NCI-H1105 treated with DMSO at 0.1 percent for 48 hours (cell line): ENCODE measurements at regions not wholly inside any gene's neighbourhood (a gene's known extent, or its start where the extent isn't known, plus 50 kb on each side); places are given as distances from the start of the nearest gene placed in this dataset.
"Not testable (repeated sequence)": the region's sequence is repeated elsewhere in the genome, so short reads cannot be mapped to it uniquely, and the experiment has no call there.

Source experiments
- DNase-seq: peaks from one replicate; lab custom pipeline; 2025; lab: John Stamatoyannopoulos, UW

DNA sequence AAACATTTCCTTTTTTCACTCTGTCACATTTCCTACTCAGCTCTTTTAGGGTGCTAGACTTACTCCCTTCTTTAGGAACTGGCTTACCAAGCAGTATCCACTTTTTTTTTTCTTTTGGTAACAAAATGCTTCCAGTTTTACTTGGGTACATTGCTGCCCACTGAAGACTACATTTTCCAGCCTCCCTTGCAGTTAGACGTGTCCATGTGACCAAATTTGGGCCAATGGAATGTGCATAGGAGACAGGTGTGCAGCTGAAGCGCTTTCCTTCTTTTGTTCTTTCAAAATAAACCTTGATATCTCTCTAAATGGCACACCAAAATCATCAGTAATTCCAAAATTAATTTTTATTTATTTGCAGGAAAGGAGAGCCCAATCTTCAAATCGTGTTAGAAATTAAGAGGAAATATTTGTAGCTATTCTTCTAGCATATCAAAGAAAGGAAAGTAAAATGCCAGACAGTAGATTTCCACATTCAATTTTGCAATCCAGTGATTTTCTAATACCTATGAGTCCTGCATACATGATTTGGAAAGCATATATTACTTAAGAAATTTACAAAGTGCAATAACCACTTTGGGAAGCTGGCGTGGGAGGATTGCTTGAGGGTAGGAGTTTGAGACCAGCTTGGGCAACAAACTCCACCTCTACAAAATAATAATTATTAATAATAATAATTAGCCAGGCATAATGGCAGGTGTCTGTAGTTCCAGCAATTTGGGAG is 422.0 kb upstream of the FRG2C start:
- DNase-seq, result no peak

DNA sequence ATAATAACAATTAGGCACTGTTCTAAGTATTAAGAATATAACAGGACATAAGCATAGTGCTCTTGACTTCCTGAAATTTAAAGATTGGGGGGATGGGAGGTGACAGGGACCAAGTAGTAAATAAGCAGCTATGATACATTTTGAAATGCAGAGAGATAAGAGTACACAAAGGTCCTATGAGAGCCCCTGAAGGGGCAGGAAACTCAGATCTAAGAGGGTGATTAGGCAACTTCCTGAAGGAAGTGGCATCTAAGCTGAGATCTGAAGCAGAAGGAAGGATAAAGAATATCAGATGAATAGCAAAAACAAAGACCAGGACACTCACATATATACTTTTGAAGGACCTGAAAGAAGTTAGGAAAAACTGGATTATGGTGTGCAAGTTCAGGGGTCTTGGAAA is 415.2 kb upstream of the FRG2C start:
- DNase-seq, result no peak

- DNase-seq, result no peak
Observed at GRCh38 chr3:75254685-75255084, 409.4 kb upstream of the FRG2C start.

DNA sequence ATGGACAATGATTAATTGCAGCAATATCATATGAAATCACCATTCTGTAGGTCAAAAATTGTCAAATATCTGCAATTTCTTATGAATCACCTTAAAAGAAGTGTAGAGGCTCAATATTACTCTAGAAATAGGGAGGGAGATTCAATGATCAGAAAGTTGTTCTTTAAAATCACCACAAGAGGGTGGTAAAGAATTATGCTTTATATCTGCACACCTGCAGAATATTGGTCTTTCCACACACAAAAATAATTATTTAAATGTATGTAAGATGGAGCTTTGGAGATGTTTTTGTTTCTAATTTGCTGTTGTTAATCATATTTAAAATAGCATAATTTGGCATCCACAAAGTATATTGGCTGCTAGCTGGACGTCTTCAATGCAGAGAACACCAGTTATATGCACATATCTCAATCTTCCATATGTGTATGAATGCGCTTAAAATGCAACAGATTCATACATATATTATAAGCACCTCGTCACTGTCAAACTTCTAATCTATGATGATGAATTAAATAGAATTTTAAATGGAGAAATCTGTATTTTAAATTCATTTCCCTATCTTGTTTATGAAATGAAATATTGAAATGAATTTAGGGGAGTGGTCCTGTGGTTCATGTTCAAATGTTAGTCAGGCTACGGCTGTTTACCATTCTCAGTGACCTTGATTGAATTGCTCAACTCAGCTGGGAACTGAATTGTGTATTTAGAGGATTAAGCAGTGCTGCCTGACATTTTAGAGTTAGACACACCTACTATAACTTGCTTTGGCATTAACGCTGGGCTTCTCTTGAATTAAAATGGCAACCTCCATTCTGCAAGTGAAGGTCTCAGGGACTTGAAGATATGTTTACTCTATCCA is 405.1 kb upstream of the FRG2C start:
- peak; percentile 28 for DNase-seq

DNA sequence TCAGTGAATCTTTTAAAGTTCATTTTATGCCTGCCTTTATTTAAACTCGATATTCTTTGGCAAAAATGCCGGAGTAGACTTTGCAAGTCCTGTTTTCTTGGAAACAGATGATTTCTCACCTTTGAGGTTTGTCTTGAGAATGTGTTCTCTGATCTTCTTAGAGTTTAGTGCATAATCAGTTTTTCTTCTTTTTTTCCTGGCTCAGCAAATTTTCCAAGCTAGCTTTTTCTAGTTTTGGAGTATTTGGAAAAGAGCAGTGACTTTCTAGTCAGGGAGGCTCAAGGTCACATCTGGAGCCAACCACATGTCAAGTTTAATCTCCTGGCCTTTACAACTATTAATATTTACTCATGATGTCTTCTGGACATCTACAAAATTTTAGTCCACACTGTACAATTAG is 403.2 kb upstream of the FRG2C start:
- DNase-seq, result not testable (repeated sequence)

DNA sequence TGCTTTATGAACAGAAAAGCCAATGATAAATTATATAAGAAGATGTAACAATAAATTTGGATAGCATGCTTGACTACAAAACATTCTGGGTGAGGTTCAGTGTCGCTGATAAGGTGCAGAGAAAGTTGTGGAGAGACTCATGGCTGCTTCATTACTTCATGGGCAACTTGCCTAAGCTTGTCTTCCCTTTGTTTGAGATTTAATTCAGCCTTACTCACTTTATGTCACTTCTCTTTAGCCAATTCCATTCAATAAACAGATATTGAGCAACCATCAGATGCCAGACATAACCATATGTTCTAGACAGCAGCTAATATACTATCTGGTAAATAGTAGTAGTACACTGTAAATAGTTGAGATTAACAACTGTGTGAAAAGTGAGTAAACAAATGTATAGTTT is 401.5 kb upstream of the FRG2C start:
- DNase-seq, result no peak

- no peak for DNase-seq
Observed at GRCh38 chr3:75265897-75266296, 398.2 kb upstream of the FRG2C start.

GRCh38 chr3:75268576-75268975 is 395.6 kb upstream of the FRG2C start:
- not testable (repeated sequence) for DNase-seq

DNA sequence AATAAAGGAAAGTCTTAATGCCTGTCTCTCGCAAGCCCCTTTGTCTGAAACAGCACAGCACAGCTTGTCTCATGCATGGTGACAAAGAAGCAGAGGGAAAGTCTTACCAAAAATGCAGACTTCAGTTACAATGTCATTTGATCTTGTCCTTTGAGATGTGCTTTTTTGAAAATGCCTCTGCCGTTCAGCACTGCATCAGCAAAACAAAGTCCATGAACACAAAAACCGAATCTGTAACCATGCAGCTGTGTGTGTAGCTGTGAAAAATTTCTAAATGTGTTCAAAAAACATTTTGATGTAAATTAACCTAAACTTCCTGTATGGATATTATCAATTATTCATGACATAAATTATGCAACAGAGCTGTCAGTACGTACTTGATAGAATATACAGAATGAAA is 391.9 kb upstream of the FRG2C start:
- not testable (repeated sequence) for DNase-seq

DNA sequence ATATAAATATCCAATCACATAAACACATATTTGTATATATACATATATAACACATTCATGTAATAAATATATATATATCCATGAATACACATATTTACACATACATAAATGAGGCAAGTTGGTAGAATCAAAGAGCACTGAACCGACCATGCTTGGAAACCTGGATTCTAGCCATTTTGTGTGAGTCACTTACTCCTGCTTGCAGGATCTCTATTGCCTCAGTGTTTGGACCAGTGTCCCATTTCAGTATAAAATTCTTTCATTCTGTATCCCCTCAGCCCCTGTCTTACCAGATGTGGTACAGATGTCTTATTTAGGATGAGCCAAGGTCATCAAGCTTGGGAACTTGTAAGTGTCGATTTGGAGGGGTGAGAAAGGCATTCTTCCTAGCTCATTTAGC is 391.4 kb upstream of the FRG2C start:
- DNase-seq, result no peak

GRCh38 chr3:75285531-75286148 is 378.5 kb upstream of the FRG2C start:
- DNase-seq, result not testable (repeated sequence)

GRCh38 chr3:75288972-75289574 is 375.1 kb upstream of the FRG2C start:
- not testable (repeated sequence) for DNase-seq

GRCh38 chr3:75294124-75294523 is 370.0 kb upstream of the FRG2C start:
- DNase-seq, result peak; percentile 12

GRCh38 chr3:75295013-75295412 is 369.1 kb upstream of the FRG2C start:
- no peak for DNase-seq

DNA sequence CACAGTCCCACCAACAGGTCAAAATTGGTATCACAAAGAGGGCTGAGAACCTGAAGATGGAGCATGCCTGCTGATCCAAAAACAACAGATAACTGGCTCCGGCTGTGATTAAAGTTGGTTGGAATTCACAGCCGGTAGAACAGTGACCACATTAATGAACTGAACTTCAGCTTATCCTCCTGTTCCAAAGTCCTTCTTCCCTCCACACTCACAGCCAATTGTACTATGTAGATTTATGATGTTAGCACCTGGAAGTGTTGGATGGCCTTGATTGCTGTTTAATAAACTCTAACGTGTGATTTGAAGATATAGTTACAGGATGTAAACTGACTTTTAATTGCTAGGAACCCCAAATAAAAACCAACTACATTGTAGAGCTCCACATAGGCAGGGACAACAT is 367.3 kb upstream of the FRG2C start:
- DNase-seq, result no peak

GRCh38 chr3:75300606-75301005 is 363.5 kb upstream of the FRG2C start:
- no peak for DNase-seq

DNA sequence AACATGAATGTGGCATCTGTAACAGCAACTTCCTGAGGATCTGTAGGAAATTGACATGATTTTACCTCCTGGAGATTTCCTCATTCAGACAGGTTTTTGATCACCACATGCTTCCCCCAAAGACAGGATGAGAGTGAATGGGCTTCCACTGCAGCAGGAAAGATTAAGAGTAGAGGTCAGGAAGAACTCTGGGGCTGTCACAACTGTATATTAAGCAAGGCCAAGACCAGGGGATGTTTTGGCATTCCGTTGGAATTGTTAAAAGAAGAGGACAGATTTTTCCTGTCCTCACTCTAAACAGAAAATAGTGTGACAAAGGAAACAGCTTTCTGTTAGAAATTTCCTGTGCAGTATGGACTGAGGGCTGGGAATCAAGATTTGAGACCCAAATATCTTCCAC is 363.1 kb upstream of the FRG2C start:
- DNase-seq, result not testable (repeated sequence)

DNA sequence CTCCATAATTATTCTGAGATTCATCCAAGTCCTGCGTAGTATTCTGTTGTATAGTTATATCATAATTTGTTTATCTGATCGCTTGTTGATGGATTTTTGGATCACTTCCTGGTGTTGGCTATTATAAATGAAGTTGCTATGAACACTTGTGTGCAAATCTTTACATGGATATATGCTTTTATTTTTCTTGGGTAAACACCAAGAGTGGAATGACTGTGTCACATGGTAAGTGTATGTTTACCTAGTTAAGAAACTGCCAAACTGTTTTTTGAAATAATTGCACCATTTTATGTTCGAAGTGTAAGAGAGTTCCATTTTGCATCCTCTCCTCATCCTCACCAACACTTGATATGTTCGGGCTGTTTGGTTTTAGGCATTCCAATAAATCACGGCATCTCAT is 360.4 kb upstream of the FRG2C start:
- peak; percentile 11 for DNase-seq

- DNase-seq, result no peak
Observed at GRCh38 chr3:75305901-75306300, 358.2 kb upstream of the FRG2C start.

GRCh38 chr3:75311306-75311705 is 352.8 kb upstream of the FRG2C start:
- DNase-seq, result not testable (repeated sequence)

GRCh38 chr3:75312469-75312868 is 351.7 kb upstream of the FRG2C start:
- not testable (repeated sequence) for DNase-seq

GRCh38 chr3:75319776-75320175 is 344.4 kb upstream of the FRG2C start:
- DNase-seq, result not testable (repeated sequence)
